GM10266 (cell line): ENCODE measurements at regions not wholly inside any gene's neighbourhood (a gene's known extent, or its start where the extent isn't known, plus 50 kb on each side); places are given as distances from the start of the nearest gene placed in this dataset.

Source experiments
- DNase-seq: peaks from one replicate; pipeline ENCODE4 v3.0.0; 2012; ENCODE audit errors: extremely low spot score
- CTCF ChIP-seq: IDR thresholded peaks from 2 replicates; pipeline ENCODE4 v1.5.1; 2012; ENCODE audit warnings: mild to moderate bottlenecking, low read depth; ENCODE audit not compliant: control insufficient read depth, insufficient read depth; ENCODE audit errors: missing control alignments

- no peak for DNase-seq
Measured at GRCh38 chr2:207236156-207236935, 70.6 kb upstream of the KLF7 start.

GRCh38 chr2:207238831-207239701 is 73.3 kb upstream of the KLF7 start:
- TF ChIP-seq CTCF = no peak
- no peak for DNase-seq

More at GRCh38 chr2:207236156-207236935, 70.6 kb upstream of the KLF7 start:
- no peak for TF ChIP-seq CTCF

GRCh38 chr2:207239754-207240494 is 74.2 kb upstream of the KLF7 start:
- TF ChIP-seq CTCF = no peak
- no peak for DNase-seq

GRCh38 chr2:207240649-207241048 is 74.9 kb upstream of the KLF7 start:
- TF ChIP-seq CTCF = no peak
- DNase-seq = no peak

GRCh38 chr2:207241198-207241597 is 75.5 kb upstream of the KLF7 start:
- no peak for TF ChIP-seq CTCF
- DNase-seq = no peak

- DNase-seq = no peak
- no peak for TF ChIP-seq CTCF
Measured at GRCh38 chr2:207243601-207244000, 77.9 kb upstream of the KLF7 start.
